ENCODE measurements at regions not wholly inside any gene's neighbourhood (a gene's known extent, or its start where the extent isn't known, plus 50 kb on each side); places are given as distances from the start of the nearest gene placed in this dataset.

DNA sequence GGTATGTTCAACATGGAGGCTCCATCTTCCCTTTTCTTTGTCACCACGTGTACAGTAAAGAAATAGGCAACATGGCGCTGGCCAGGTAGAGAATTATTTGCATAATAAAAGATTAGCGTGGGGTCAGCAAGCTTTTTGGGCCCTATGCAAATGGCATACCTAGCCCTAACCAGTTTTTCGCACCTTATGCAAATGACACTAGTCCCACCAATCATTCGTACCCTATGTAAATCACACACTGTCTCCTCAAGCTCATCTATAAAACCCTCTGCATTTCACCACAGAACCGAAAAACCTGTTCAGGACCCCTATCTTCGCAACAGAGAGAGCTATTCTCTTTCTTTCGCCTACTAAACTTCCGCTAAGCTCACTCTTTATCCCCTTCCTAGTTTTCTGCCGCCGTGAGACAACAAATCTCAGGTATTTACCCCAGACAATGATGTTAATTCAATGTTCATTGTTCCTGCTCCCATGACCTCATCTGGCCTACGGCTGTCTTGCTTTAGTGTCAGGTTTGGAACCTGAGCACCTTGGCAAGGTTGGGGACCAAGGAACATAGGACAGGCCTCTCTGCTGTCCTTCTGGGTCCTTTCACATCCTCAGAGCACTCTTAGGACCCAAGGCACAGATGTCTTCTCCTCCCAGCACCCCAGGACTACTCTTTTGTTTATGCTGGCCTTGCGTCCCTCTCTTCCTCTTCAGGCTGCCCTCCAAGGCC is 180.7 kb upstream of the RAI14 start:
- DNase-seq = no peak
- intact Hi-C loops (cut with DNase I) = no loop called here

DNA sequence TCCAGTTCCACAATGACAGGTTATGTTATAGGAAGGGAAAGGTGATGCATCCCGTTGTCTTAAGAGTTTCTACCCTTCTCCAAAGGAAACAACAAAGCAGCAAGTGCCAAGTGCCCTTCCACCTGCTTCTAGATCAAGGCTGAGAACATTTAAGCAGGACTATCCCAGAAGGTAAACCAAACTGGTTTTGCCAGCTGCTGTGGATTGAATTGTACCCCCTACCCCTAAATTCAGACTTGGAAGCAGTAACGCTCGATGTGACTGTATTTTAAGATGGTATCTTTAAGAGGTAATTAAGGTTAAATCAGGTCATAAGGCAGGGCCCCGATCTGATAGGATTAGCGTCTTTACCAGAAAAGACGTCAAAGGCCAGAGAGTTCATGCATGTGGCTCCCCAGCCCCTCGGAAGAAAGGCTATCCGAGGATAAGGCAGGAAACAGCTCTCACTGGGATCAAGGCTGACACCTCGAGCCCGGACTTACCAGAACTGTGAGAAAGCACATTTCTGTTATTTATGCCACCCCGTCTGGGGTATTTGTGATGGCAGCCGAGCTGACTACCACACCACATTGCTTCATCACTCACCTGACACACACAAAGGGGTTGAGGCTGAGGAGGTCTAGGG is 179.1 kb upstream of the RAI14 start:
- intact Hi-C loops (cut with DNase I) = no loop called here
- no peak for DNase-seq

DNA sequence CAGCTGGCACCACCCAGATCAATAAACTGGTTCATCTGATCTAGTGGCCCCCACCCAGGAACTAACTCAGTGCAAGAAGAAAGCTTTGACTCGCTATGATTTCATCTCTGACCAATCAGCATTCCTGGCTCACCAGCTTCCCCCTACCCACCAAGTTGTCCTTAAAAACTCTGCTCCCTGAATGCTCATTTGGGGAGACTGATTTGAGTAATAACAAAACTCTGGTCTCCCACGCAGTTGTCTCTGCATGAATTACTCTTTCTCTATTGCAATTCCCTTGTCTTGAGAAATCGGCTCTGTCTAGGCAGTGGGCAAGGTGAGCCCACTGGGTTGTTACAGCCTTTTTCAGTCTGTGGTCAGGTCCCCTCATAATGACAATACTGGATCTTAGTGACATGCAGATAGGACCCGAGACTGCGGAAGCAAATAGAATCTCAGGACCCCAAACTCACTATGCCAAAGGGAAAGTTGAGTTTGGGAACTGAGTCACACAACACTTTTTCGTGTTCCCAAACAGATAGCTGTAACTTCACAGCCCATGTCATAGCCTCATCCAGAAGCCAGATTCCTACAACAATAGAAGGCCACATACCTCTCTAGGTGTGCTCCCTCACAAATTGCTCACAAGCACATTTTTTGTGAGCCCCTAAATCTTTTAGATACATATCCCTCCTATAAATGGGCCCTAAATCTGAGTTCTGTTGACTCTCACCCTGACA is 175.2 kb upstream of the RAI14 start:
- DNase-seq = no peak
- intact Hi-C loops (cut with DNase I) = no loop called here

DNA sequence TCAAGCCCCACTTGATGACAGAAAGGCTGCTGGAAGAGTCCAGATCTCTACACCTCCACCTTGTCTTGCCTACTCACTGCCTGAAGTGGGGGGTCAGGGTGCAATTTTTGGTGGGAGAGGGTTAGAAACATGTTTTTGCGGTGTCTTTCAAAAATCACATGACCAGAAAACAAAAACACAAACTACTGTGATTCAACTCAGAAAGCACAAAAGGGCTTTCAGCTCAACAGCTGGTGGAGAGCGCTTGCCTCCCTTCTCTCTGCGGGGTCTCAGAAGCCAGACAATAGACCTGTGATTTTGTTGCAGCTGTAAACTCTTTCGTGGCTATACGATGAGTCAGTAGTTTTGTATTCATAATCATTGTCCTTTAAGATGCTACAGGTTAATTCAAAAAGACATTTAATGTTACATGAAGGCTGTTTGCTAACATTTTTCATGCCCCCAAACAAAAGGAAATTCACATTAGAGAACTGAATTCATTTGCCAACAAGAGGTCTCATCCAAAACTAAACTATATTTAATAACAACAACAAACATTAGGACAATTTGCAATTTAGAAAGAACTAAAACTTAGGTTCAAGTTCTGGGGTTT is 172.6 kb upstream of the RAI14 start:
- DNase-seq = peak in 4 of 10 donors; percentile 14 to 89 (median 41)
- intact Hi-C loops (cut with DNase I) = no loop called here

DNA sequence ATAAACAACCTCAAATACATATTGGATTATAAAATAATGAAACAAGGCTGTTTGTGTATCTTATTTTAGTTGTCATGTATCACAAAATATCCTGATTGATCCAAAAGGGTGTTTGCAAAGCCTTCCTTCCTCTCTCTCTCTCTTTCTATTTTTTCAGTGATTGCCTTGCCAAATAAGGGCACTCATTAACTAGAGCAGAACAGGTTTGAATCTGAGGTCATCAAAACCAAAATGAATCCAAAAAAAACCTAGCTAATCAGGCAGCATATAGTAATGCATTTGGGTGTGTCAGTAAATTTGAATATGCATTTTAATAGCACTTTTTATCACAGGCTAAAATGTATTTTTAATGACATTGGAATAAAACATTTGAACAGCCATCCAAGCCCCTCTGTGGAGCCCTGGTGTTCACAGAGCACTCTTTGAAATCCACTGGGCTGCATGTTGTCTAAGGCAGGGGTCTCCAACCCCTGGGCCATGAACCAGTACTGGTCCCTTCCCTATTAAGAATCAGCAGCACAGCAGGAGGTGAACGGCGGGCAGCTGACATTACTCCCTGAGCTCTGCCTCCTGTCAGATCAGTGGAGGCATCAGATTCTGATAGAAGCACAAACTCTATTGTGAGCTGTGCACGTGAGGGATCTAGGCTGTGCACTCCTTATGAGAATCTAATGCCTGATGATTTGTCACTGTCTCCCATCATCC is 171.8 kb upstream of the RAI14 start:
- intact Hi-C loops (cut with DNase I) = no loop called here
- no peak for DNase-seq

DNA sequence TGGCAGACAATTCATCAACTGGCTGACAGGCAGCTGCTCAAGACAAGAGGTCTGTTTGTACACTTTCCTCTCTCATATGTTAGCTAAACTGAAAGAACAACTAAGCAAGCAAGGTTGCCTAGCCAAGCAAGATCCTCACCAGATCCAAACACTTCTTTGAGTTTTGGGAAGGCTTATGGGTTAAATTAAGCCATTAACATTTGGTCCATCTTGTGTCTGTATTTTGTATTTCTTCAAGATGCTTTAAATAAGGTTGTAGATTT is 170.4 kb upstream of the RAI14 start:
- no peak for DNase-seq
- intact Hi-C loops (cut with DNase I) = loop anchor here (2.0 to 5.0 kb wide), 3 partner anchors 37 to 413 kb away; partner anchors contain the start of gene RAI14

DNA sequence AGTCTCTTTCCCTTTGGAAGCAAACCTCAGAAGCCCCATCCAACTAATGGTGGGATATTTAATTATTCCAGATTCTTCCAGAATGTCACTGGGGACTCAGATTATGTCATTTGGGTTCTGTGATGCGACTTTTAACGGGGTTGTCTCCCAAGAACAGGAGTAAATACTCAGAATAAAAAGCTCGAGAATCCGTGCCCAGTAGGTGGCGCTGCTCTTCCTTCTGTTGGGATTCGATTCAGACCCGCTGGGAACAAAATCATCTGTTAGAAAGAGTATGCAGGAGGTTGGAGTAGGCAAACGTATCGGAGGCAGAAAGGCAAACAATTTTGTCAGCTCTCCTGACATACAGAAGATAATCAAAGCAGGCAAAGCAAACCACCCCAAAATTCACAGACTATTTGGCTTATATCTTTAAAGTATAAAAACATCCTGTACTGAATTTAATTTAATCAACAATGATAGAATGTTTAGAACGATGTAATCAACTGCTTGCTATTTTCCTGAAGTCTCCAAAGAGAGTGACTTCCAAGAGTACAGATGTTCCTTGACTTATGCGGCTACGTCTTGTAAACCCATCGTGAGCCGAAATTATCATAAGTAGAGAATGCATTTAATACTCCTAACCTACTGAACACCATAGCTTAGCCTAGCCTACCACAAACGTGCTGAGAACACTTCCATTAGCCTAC is 169.8 kb upstream of the RAI14 start:
- intact Hi-C loops (cut with DNase I) = loop anchor here (2.0 to 5.0 kb wide), 3 partner anchors 36 to 412 kb away; partner anchors contain the start of gene RAI14
- peak; percentile 69 to 97 (median 88) for DNase-seq

DNA sequence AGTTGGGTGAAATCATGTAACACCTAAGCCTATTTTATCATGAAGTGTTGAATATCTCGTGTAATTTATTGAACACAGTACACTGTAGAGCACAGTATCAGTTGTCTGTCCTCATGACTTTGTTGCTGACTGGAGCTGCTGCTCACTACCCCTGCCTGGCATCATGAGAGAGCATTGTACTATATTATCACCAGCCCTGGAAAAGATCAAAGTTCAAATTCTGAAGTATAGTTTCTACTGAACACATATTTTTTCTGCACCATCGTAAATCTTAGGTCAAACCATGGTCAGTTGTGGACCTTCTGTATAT is 169.3 kb upstream of the RAI14 start:
- DNase-seq = no peak
- intact Hi-C loops (cut with DNase I) = loop anchor here (2.0 to 5.0 kb wide), 3 partner anchors 36 to 412 kb away; partner anchors contain the start of gene RAI14

DNA sequence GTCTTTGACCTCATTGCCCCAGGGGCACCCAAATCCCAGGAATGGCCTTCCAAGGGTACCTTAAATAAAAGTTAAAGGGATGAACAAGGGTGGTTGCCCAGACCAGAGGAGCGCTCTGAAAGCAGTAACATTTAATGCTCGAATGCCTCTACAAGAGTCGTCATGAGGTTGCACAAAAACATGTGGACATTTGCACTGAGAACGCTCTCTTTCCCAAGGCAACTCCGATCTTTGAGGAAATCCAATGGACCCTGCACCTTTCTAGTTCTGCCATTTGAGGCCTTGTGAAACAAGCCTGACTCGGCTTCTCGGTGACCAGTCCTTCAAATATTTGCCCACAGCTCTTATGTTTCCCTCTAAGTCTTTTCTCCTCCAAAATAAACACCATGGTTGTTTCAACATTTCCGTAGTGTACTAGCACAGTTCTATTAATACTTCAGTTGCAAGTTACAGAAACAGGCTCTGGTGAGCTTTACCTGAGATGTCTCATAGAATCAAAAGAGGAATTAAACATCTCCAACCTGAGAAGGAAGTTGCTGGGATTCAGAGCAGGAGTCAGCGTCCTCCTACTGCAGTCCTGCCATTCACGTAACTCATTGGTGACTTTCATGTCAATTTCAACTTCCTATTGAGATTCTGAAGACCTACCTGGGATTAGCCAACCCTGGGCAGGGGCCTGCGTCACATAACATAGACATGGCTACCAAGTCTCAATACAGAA is 168.8 kb upstream of the RAI14 start:
- no peak for DNase-seq
- intact Hi-C loops (cut with DNase I) = loop anchor here (2.0 to 5.0 kb wide), 3 partner anchors 35 to 411 kb away; partner anchors contain the start of gene RAI14

DNA sequence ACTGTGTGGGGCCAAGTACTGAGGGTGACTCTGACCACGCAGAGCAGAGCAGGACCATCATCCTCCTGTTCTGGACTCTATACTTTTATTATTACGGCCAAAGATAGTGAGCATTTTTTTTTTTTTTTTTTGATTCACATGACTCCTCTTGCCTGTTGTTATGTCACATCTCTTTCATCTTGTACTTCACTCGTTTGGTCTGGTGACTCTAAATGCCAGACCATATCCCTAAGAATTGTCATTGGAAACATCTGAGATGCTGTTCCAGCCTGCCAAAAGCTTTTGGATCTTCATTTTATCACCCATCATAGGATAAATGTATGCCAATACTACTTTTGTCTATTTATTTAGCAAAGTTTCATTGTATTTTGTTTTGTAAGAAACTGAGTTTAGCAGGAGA is 168.2 kb upstream of the RAI14 start:
- DNase-seq = no peak
- intact Hi-C loops (cut with DNase I) = loop anchor here (2.0 to 5.0 kb wide), 3 partner anchors 35 to 411 kb away; partner anchors contain the start of gene RAI14

DNA sequence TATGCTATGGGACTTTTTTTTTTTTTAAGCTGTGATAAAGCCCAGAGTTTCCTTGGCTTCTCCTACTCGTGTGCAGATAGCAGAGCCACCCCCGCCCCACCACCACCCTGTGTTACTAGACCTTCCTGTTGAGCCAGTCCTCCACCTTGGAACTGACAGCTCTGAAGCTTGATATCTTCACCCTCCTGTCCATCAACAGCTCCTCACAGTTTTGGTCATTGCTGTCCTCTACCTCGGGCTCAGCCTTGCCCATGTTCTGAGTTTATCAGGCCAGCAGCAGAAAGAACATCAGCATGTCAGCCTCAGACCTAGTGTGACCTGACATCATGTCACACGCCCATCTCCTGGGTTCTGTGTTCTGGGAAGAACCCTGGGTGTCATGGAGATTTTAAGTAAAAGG is 167.1 kb upstream of the RAI14 start:
- intact Hi-C loops (cut with DNase I) = loop anchor here (5.0 kb wide), 1 partner anchor 168 kb away; the partner anchor contains the start of gene RAI14
- no peak for DNase-seq

DNA sequence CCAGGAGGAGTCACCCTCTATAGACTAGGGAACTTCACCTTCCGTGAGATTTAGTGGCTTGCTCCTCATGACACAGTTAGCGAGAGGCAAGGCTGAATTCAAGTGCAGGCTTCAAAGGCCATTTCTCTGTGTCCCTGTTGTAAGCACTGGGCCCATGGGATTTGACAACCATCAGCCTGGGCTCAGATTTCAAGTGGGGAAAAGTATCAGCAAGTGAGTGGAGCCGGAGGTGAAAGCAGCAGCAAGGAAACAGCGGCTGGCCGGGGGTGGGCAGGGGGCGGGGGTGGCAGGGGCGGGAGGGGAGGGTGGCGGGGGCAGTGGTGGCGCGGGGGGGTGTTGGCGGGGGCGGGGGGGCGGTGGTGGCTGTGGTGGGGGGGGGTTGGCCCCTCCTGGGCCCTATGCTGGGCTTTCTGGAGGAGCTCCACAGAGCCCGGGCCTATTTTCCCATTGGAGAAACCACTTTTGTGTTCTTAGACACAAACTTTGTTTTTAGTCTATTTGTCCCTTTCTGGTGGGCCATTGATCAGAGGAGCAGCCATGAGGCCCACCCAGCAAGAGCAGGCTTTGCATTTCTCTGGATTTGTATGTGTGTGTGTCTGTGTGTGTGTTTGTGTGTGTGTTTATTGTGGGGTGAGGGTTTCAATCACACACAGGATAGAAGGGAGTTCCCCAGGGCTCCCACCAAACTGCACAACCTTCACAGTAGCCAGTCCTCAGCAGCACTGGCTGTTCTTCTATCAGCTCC is 165.4 kb upstream of the RAI14 start:
- DNase-seq = no peak
- intact Hi-C loops (cut with DNase I) = no loop called here

DNA sequence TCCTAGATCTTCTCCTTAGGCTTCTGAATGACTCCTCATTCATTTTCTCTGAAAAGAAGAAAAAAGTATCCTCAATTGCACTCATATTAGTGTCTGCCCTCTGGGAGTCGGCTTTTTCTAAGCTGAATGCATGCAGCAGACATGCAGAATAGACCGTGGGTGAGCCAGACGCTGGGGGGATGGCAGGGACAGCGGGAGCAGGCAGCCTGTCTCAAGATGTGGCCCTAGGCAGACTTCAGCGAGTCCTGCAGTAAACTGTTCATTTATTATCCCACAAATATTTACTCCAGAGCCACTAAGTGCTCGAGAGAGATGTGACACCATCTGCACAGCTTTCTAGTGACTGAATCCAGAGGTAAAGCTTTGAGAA is 164.9 kb upstream of the RAI14 start:
- intact Hi-C loops (cut with DNase I) = no loop called here

DNA sequence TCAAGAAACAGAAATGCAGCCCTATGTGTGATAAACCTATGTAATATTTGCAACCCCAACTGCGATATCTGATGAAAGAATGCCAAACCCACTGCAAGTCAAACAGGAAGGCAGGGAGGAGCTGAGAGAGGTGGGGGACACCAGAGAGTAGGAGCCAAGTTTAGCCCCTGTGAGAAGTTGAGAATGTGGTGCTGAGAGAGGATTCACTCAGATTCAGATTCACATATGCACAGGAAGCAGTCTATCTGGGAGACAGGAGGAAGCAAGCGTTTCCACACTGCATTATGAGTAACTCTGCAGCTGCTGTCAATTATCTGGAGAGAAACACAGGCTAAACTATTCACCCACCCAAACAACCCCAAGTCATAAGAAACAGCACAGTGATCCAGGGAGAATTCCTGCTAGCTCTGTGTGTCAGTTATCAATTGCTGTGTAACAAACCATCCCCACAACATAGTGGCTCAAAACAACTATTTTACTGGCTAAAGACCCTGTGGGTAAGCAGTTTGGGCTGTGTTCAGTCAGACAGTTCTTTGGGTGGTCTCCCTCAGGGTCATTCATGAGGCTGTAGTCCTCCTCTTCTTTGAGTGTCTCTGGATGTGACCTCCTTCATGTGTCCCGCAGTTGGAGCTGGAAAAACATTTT is 161.9 kb upstream of the RAI14 start:
- DNase-seq = no peak
- intact Hi-C loops (cut with DNase I) = no loop called here

More for the DNA sequence above, 164.9 kb upstream of the RAI14 start:
- DNase-seq = no peak

DNA sequence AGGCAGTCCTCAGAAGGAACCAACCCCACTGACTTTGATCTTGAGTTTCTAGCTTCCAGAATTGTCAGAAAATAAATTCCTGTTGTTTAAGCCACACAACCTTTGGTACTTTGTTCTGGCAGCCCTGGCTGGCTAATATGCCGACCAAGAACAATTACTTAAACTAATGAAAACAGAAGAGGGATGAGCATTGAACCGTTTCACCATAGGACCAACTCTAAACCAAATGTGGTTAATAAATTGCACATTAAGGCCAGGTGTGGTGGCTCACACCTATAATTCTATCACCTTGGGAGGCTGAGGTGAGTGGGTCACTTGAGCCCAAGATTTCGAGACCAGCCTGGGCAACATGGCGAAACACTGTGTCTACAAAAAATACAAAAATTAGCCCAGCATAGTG is 160.9 kb upstream of the RAI14 start:
- intact Hi-C loops (cut with DNase I) = no loop called here

DNA sequence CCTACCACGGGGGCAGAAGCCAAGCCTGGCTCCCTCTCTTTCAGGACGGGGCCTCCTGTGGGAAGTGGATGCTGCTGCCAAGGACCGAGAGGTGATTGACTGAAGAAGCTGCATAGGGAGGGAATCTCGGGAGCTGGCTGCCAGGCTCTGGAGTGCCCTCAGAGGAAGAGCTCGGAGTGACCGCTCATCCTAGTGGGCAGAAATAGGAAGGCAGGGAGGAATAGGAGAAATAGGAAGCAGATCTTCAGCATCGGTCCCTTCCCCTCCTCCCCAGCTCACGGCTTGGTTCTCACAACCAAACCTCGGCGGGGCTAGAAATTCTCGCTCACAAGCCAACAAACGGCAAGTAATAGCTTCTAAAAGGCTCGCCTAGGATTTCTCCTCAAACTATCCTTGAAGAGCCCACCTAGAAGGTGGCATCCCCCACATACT is 159.9 kb upstream of the RAI14 start:
- DNase-seq = no peak
- intact Hi-C loops (cut with DNase I) = no loop called here

More for the DNA sequence above, 160.9 kb upstream of the RAI14 start:
- no peak for DNase-seq

DNA sequence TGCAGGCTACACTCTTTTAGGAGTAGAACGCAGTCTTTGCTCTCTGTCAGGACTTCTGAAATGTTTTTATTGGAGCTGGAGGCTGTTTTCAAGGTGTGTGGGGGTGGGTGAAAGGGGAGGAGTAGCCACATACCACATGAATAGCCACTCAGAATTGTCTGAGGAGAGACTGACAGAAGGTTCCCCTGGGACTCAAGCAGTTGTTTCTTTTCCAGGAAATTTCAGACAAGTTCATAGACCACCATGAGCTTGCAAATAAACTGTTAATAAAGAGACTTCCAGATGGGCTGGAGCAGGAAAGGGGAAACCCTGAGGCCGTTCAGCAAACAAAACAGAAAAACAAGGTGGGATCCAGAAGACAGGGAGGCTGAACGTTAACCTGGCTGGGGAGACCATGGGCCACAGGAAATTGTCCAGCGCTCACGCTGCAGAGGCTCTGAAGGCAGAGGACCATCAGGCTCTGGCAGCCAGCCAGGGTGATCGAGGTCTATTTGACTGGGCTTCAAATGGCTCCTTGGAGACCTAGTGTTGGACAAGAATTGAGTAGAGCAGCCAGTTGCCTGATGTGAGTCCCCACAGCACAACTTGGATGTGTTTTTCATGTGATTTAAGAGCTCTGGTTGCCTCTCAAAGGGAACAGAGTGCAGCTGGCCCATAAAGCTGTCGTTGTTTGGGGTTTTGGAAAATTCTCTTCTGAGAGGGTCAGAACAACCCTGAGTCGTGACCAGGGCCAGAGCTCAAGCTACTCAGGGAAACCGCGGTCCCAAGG is 159.2 kb upstream of the RAI14 start:
- intact Hi-C loops (cut with DNase I) = no loop called here
- peak in 1 of 10 donors; percentile 70 for DNase-seq

DNA sequence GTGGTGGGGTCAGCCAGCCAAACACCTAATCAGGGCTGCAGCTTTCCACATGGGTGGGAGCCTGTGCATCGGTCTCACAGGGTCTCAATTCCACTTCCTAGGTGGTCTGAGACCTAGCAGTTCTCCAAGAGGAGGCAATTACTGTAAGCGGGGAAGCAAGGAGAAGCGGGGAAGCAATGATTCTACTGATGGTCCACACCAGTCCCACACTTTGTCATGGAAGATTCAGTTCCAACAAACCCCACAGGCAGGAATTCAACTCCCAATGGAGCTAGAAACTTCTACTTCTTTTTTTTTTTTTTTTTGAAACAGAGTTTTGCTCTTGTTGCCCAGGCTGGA is 158.7 kb upstream of the RAI14 start:
- intact Hi-C loops (cut with DNase I) = no loop called here

More for the DNA sequence above, 158.7 kb upstream of the RAI14 start:
- no peak for DNase-seq

All from posterior cingulate gyrus (tissue), 11 donors.